OCI-LY3 (cell line): ENCODE measurements at regions not wholly inside any gene's neighbourhood (a gene's known extent, or its start where the extent isn't known, plus 50 kb on each side); places are given as distances from the start of the nearest gene placed in this dataset.

Experiments
- H2AFZ ChIP-seq: fragments of 200-600, 300-600 bp; shearing (Covaris generic); 2 replicates; pipeline ENCODE4 v1.6.0; 2014; ENCODE audit warnings: antibody characterized with exemption, low read depth, low read length
- H3K27ac ChIP-seq: fragments of 200-600, 300-600 bp; sonication (generic); 2 replicates; pipeline ENCODE4 v1.5.1; 2014; ENCODE audit warnings: mild to moderate bottlenecking, low read length, moderate library complexity, mixed read lengths
- H3K27me3 ChIP-seq: fragments of 200-600, 300-600 bp; sonication (generic); 2 replicates; pipeline ENCODE4 v1.6.1; 2014; ENCODE audit warnings: low read depth, low read length, mixed read lengths
- H3K36me3 ChIP-seq: fragments of 200-600, 300-600 bp; sonication (generic); replicated peaks from 2 replicates; pipeline ENCODE3; 2014; ENCODE audit warnings: low read depth, low read length, mixed read lengths
- H3K4me1 ChIP-seq: fragments of 300-600, 200-600 bp; sonication (generic); 2 replicates; pipeline ENCODE4 v1.6.1; 2014; ENCODE audit warnings: low read length, mixed read lengths
- H3K4me2 ChIP-seq: fragments of 200-600, 300-600 bp; sonication (generic); 2 replicates; pipeline ENCODE4 v1.6.1; 2014; ENCODE audit warnings: low read length, mixed read lengths
- H3K4me3 ChIP-seq: fragments of 300-600, 200-600 bp; sonication (generic); 2 replicates; pipeline ENCODE4 v1.5.1; 2014; ENCODE audit warnings: antibody characterized with exemption, mild to moderate bottlenecking, low read length, moderate library complexity
- H3K79me2 ChIP-seq: fragments of 300-600, 200-600 bp; shearing (Covaris generic); 2 replicates; pipeline ENCODE4 v1.6.1; 2014; ENCODE audit warnings: mild to moderate bottlenecking, low read length, mixed read lengths
- H3K9ac ChIP-seq: fragments of 300-600, 200-600 bp; shearing (Covaris generic); 2 replicates; pipeline ENCODE4 v1.6.0; 2014; ENCODE audit warnings: mild to moderate bottlenecking, low read length, moderate library complexity
- H3K9me3 ChIP-seq: fragments of 200-600, 300-600 bp; shearing (Covaris generic); 2 replicates; pipeline ENCODE4 v1.6.1; 2014; ENCODE audit warnings: low read length, mixed read lengths; ENCODE audit not compliant: insufficient read depth
- H4K20me1 ChIP-seq: fragments of 200-600, 300-600 bp; sonication (generic); 2 replicates; pipeline ENCODE4 v1.6.1; 2016; ENCODE audit warnings: low read length, mixed read lengths; ENCODE audit not compliant: insufficient read depth
- EZH2phosphoT487 ChIP-seq: fragments of 200-600 bp; shearing (Covaris generic); IDR thresholded peaks from 2 replicates; pipeline ENCODE4 v1.6.1; 2018; ENCODE audit warnings: antibody characterized with exemption, mixed run types, low read depth
- TF ChIP-seq, protein P1 (sequence below): fragments of 200-600, 300-600 bp; sonication (generic); IDR thresholded peaks from 2 replicates; pipeline ENCODE4 v1.5.1; 2014; ENCODE audit warnings: antibody characterized with exemption, low read length, low read depth

DNA sequence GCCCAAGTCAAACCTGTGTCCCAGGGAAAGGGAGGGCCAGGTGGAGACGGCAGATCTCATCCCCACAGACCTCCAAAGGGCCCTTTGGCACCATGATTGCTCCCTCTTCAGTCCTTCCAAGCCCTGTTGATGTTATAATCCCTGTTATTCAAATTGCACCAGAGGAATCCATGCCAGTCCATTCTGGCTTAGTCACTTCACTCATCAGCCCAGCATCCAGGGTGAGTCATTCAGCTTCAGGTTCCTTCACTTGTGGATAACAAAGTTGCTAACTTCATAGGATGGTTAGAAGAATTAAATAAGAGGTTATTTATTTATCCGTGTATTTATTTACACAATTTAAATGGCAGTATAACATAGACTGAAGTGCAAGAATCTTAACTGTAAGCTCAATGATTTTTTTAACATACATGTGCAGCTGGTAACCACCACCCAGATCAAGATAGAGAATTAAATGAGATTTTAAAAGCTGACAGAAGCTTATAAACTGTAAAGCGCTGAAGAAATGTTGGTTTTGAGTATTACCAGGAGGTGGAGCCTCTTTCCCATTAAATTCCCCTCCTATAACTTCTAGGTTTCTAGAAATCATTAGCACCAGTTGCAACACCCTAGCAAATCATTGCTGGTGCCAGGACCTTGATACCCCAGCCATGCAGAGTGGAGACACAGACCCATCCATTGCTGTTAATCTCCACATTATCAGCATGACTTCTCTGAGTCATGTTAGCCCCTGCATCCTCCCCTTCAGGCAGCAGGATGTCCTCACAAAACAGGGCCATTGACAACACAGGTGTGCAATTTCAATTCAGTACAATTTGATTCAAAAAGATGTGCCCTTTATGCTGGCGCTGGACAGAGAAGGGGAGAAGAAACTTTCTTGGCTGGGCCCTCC lies 77.4 kb downstream of the SEC61B start:
- Histone ChIP-seq H3K4me3 (no peak overlapping the region), H3K36me3 (no peaks in the 10 kb centered on the region), H3K9me3 (no peaks in the 10 kb centered on the region), H4K20me1 (no peaks in the 10 kb centered on the region), H3K4me2 (no peak overlapping the region), H3K27me3 (no peaks in the 10 kb centered on the region), H3K79me2 (no peaks in the 10 kb centered on the region), H3K9ac (no peak overlapping the region), H2AFZ (no peak overlapping the region), H3K4me1 (peaks cover 25% of the 10 kb centered on the region), H3K27ac (no peak overlapping the region)
- no peak for TF ChIP-seq EZH2phosphoT487
- TF ChIP-seq, protein P1, sequence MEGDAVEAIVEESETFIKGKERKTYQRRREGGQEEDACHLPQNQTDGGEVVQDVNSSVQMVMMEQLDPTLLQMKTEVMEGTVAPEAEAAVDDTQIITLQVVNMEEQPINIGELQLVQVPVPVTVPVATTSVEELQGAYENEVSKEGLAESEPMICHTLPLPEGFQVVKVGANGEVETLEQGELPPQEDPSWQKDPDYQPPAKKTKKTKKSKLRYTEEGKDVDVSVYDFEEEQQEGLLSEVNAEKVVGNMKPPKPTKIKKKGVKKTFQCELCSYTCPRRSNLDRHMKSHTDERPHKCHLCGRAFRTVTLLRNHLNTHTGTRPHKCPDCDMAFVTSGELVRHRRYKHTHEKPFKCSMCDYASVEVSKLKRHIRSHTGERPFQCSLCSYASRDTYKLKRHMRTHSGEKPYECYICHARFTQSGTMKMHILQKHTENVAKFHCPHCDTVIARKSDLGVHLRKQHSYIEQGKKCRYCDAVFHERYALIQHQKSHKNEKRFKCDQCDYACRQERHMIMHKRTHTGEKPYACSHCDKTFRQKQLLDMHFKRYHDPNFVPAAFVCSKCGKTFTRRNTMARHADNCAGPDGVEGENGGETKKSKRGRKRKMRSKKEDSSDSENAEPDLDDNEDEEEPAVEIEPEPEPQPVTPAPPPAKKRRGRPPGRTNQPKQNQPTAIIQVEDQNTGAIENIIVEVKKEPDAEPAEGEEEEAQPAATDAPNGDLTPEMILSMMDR = peak; percentile 56

DNA sequence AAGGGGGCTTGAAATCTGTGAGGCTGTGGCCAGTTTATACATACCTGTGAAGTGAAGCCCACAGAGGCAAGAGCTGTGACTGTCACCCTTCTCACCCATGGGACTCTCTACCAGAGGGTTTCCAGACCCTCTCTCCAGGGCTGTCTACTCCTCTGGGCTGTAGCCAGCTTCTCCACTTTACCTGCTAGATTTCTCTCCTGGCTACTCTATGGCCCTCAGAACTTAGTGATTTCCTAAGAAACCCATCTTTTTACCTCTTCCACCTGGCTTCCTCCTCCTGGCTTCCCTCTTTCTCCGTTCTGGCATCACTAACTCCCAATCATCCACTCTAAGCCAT lies 78.0 kb downstream of the SEC61B start:
- TF ChIP-seq EZH2phosphoT487 = no peak
- TF ChIP-seq, protein P1 = no peak
- H3K9ac ChIP-seq = no peak overlapping the region
- no peaks in the 10 kb centered on the region for H3K79me2 ChIP-seq
- H3K4me3 ChIP-seq = no peak overlapping the region
- H3K27me3 ChIP-seq = no peaks in the 10 kb centered on the region
- H4K20me1 ChIP-seq = no peaks in the 10 kb centered on the region
- no peak overlapping the region for H2AFZ ChIP-seq
- H3K27ac ChIP-seq = no peak overlapping the region
- H3K4me1 ChIP-seq = peaks cover 23% of the 10 kb centered on the region
- no peaks in the 10 kb centered on the region for H3K9me3 ChIP-seq
- no peak overlapping the region for H3K4me2 ChIP-seq
- no peaks in the 10 kb centered on the region for H3K36me3 ChIP-seq

DNA sequence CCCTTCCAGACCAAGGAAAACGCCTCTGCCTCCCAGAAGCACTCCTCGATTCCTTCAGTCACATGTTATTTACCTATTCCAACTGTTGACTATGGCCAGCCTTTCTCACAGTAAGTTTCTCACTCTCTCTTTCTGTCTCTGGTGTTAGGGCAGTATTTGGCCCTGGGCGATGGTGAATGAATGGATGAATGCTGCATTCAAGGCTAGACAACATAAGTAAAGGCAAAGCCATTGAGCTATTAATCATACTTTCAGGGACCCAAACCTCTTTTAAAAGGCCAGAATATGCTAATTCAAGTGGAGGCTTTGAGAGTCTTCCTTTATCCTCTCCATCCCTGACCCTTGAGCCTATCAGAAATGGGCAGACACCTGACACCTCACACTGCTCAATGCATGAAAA lies 78.5 kb downstream of the SEC61B start:
- H4K20me1 ChIP-seq = no peaks in the 10 kb centered on the region

DNA sequence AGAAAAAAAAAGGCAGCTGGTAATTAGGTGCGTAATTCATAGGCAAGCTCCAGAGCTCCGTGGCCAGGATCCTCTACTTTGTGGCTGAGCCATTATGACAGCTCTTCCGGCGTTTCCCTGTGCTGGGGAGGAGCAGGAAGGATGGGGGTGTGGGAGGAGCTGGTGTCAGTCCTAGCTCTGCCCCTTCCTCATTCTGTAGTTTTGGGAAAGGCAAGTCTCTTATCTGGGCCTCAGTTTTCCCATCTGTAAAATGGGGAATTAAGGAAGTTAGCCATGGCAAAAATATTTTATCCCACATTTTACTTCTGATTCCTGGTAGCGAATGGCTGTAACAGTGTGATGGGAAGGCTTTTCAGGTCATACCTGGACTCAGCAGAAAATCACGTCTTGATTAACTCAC lies 81.1 kb downstream of the SEC61B start:
- Histone ChIP-seq H3K4me2 (no peak overlapping the region), H3K4me3 (no peak overlapping the region), H3K9ac (no peak overlapping the region), H3K9me3 (no peaks in the 10 kb centered on the region), H3K36me3 (no peaks in the 10 kb centered on the region), H3K27ac (no peak overlapping the region), H3K27me3 (no peaks in the 10 kb centered on the region), H3K79me2 (no peaks in the 10 kb centered on the region), H4K20me1 (no peaks in the 10 kb centered on the region), H3K4me1 (peaks cover 6% of the 10 kb centered on the region; the same call in 1 of the 2 replicates), H2AFZ (no peak overlapping the region)
- TF ChIP-seq EZH2phosphoT487 = no peak
- TF ChIP-seq, protein P1 = no peak

More for the DNA sequence above, 78.5 kb downstream of the SEC61B start:
- no peaks in the 10 kb centered on the region for H3K9me3 ChIP-seq
- H3K27ac ChIP-seq = no peak overlapping the region
- H3K4me1 ChIP-seq = peaks cover 19% of the 10 kb centered on the region
- no peaks in the 10 kb centered on the region for H3K79me2 ChIP-seq
- TF ChIP-seq EZH2phosphoT487 = no peak
- TF ChIP-seq, protein P1 = no peak
- no peak overlapping the region for H3K4me3 ChIP-seq
- no peaks in the 10 kb centered on the region for H3K27me3 ChIP-seq
- H2AFZ ChIP-seq = no peak overlapping the region
- H3K36me3 ChIP-seq = no peaks in the 10 kb centered on the region
- no peak overlapping the region for H3K9ac ChIP-seq
- H3K4me2 ChIP-seq = no peak overlapping the region
